ENCODE measurements at regions not wholly inside any gene's neighbourhood (a gene's known extent, or its start where the extent isn't known, plus 50 kb on each side); places are given as distances from the start of the nearest gene placed in this dataset.
A peak's percentile ranks its signal among the peaks of the same experiment; 100 is the strongest.

DNA sequence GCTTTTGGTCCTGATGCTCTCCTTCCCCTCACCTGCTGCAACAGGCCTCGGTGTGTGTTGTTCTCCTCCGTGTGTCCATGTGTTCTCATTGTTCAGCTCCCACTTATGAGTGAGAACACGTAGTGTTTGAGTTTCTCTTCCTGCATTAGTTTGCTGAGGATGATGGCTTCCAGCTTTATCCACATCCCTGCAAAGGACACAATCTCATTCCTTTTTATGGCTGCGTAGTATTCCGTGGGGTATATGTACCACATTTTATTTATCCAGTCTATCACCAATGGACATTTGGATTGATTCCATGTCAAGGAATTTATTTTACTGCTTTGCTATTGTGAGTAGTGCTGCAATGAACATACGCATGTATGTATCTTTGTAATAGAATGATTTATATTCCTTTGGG lies 116.9 kb upstream of the SIRPG start:
- no peak for FAIRE-seq
- Histone ChIP-seq H3K9me3 (ENCODE audit: low read length) (no peaks in the 10 kb centered on the region), H3K27me3 (ENCODE audit: control insufficient read depth in 1 of 2, insufficient read depth in 2 of 2, low read length in 2 of 2) (no peaks in the 10 kb centered on the region; a peak in 1 of 5 replicates), H3K27ac (ENCODE audit: extremely low read length, insufficient read depth, low read length) (no peak overlapping the region), H3K4me2 (ENCODE audit: low read depth, low read length) (no peak overlapping the region), H3K4me1 (ENCODE audit: insufficient read depth, low read length) (peaks cover 19% of the 10 kb centered on the region), H3K4me3 (replicated peaks in 1 of 3; ENCODE audit: insufficient read depth in 1 of 3, low read depth in 2 of 3, low read length in 3 of 3) (no peak overlapping the region), H4K20me1 (ENCODE audit: insufficient read depth, low read length) (no peaks in the 10 kb centered on the region), H3K36me3 (replicated peaks in 1 of 2; ENCODE audit: control insufficient read depth in 1 of 2, insufficient read depth in 2 of 2, low read length in 2 of 2) (no peaks in the 10 kb centered on the region), H3K9ac (ENCODE audit: insufficient read depth, low read depth, low read length) (no peak overlapping the region), H2AFZ (ENCODE audit: low read length) (no peak overlapping the region), H3K79me2 (ENCODE audit: insufficient read depth, low read length) (no peaks in the 10 kb centered on the region)
- no peak for ATAC-seq
- DNase-seq (ENCODE audit: low spot score) = no peak
- no TSS peak for BruUV-seq (replicated peaks)
- ChIA-PET CTCF (ENCODE audit: low intra/inter-chr PET ratio, low total read pairs) (no interaction called here), POLR2A (no interaction called here)
- WGBS (ENCODE audit: low lambda C conversion rate) = 95% methylated on average over 6 of the region's 6 CpGs
- in situ Hi-C loops (cut with HindIII; ENCODE audit: extremely low pct_ligation_motif_present, low pct_unique_long_range_greater_than_20kb) (no loop called here), intact Hi-C loops (cut with micrococcal nuclease; ENCODE audit: unreplicated experiment) (no loop called here)
- TF ChIP-seq, protein P1, sequence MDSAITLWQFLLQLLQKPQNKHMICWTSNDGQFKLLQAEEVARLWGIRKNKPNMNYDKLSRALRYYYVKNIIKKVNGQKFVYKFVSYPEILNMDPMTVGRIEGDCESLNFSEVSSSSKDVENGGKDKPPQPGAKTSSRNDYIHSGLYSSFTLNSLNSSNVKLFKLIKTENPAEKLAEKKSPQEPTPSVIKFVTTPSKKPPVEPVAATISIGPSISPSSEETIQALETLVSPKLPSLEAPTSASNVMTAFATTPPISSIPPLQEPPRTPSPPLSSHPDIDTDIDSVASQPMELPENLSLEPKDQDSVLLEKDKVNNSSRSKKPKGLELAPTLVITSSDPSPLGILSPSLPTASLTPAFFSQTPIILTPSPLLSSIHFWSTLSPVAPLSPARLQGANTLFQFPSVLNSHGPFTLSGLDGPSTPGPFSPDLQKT (CRISPR knock-in tag; IDR thresholded peaks at IDR 0.05; ENCODE audit: borderline replicate concordance) = no peak
- TF ChIP-seq ZC3H4 (CRISPR knock-in tag; IDR thresholded peaks at IDR 0.05; ENCODE audit: borderline replicate concordance) (0 out of 2 replicates have a peak, but pooled peaks have one; percentile 27), ZMYM2 (CRISPR knock-in tag; IDR thresholded peaks at IDR 0.05) (peak; percentile 52; the same call in 1 of the 2 replicates), ZNF24 (IDR thresholded peaks at IDR 0.05) (no peak), MAX (IDR thresholded peaks at IDR 0.05) (no peak), BCLAF1 (IDR thresholded peaks at IDR 0.05) (no peak)

Data from HepG2 (cell line).